ENCODE measurements at regions not wholly inside any gene's neighbourhood (a gene's known extent, or its start where the extent isn't known, plus 50 kb on each side); places are given as distances from the start of the nearest gene placed in this dataset.

DNA sequence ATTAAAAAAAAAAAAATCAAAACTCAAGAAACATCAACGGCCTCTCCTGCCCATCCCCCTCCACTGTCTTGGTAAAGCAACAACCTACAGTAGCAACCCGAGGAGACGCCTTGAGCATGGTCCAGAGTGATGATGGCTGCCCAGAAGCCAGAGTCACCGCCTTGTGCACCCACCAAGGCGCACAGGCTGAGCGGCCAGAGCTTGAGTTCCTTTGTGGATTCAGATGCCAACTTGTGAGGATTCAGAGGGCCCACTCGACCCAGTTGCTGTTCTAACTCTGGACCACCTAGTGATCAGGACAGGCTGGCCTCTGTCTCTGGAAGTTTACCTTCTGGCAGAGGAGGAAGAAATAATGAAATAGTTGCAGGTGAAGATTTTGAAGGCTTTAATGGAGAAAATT is 105.0 kb downstream of the PDCL3 start:
- H3K9ac ChIP-seq (ENCODE audit: insufficient read depth in 1 of 2, low read length in 2 of 2) = no peak overlapping the region
- no peaks in the 10 kb centered on the region for H3K27me3 ChIP-seq (ENCODE audit: control insufficient read depth in 3 of 3, insufficient read depth in 3 of 3, low read length in 2 of 3)
- ATAC-seq (ENCODE audit: insufficient read depth, low FRiP score) (no peak), DNase-seq (no peak)
- H3K4me1 ChIP-seq (ENCODE audit: control insufficient read depth in 5 of 5, insufficient read depth in 5 of 5, low read length in 5 of 5) = no peaks in the 10 kb centered on the region
- 90 to 92% methylated on average over 7 of the region's 7 CpGs for WGBS, 2 donors
- H3K27ac ChIP-seq (ENCODE audit: low read depth in 1 of 2, low read length in 1 of 2) = no peak overlapping the region
- H3K4me3 ChIP-seq = no peak overlapping the region
- TF ChIP-seq, protein P1, sequence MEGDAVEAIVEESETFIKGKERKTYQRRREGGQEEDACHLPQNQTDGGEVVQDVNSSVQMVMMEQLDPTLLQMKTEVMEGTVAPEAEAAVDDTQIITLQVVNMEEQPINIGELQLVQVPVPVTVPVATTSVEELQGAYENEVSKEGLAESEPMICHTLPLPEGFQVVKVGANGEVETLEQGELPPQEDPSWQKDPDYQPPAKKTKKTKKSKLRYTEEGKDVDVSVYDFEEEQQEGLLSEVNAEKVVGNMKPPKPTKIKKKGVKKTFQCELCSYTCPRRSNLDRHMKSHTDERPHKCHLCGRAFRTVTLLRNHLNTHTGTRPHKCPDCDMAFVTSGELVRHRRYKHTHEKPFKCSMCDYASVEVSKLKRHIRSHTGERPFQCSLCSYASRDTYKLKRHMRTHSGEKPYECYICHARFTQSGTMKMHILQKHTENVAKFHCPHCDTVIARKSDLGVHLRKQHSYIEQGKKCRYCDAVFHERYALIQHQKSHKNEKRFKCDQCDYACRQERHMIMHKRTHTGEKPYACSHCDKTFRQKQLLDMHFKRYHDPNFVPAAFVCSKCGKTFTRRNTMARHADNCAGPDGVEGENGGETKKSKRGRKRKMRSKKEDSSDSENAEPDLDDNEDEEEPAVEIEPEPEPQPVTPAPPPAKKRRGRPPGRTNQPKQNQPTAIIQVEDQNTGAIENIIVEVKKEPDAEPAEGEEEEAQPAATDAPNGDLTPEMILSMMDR (IDR thresholded peaks at IDR 0.05; ENCODE audit: control extremely low read depth, extremely low read depth) = no peak
- H3K36me3 ChIP-seq (ENCODE audit: control insufficient read depth in 4 of 4, insufficient read depth in 4 of 4, low read length in 4 of 4) = no peaks in the 10 kb centered on the region
- peaks cover 0 to 2% (median 0%) of the 10 kb centered on the region in 4 donors for H3K9me3 ChIP-seq (ENCODE audit: control insufficient read depth in 4 of 4, insufficient read depth in 3 of 4, low read length in 3 of 4)

DNA sequence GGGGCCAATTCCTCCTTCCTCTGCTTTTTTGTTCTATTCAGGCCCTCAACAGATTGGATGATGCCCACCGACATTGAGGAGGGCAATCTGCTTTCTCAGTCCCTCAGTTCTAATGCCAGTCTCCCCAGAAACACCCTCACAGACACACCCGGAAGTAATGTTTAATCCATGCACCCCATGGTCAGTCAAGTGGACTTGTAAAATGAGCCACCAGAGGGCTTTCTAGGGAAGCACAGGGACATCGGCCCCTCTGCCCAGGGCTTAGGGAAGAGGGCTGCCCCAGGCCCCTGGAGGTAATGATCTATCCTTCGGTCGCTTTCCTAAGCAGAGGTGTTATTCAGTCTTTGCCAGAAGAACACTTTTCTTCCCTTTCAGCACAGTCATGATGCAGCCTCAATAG is 107.4 kb downstream of the PDCL3 start:
- H3K4me1 ChIP-seq (ENCODE audit: control insufficient read depth in 5 of 5, insufficient read depth in 5 of 5, low read length in 5 of 5) = no peaks in the 10 kb centered on the region
- no peaks in the 10 kb centered on the region for H3K27me3 ChIP-seq (ENCODE audit: control insufficient read depth in 3 of 3, insufficient read depth in 3 of 3, low read length in 2 of 3)
- no peaks in the 10 kb centered on the region for H3K36me3 ChIP-seq (ENCODE audit: control insufficient read depth in 4 of 4, insufficient read depth in 4 of 4, low read length in 4 of 4)
- TF ChIP-seq, protein P1 (IDR thresholded peaks at IDR 0.05; ENCODE audit: control extremely low read depth, extremely low read depth) = no peak
- DNase-seq (no peak), ATAC-seq (ENCODE audit: insufficient read depth, low FRiP score) (no peak)
- H3K9ac ChIP-seq (ENCODE audit: insufficient read depth in 1 of 2, low read length in 2 of 2) = no peak overlapping the region
- no peak overlapping the region for H3K27ac ChIP-seq (ENCODE audit: low read depth in 1 of 2, low read length in 1 of 2)
- no peaks in the 10 kb centered on the region for H3K9me3 ChIP-seq (ENCODE audit: control insufficient read depth in 4 of 4, insufficient read depth in 3 of 4, low read length in 3 of 4)
- 88 to 93% methylated on average over 5 of the region's 5 CpGs for WGBS, 2 donors
- no peak overlapping the region for H3K4me3 ChIP-seq

DNA sequence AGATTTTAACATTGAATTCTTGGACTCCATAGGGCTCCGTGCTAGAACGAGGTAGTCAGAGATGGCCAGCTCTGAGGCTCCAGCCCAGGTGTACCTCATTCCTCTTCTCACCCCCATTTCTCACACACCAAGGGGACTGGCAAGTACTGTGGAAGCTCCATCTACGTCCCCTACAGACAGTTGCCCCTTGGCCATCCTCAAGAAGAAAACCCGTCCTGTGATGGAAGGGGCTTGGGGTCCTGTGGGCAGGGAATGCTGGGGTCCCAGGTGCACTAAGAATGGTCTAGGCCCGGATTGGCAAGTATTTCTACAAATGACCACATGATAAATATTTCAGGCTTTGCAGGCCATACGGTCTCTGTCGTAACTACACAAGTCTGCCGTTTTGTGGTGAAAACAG is 110.3 kb downstream of the PDCL3 start:
- TF ChIP-seq, protein P1 (IDR thresholded peaks at IDR 0.05; ENCODE audit: control extremely low read depth, extremely low read depth) = no peak
- H3K9ac ChIP-seq (ENCODE audit: insufficient read depth in 1 of 2, low read length in 2 of 2) = no peak overlapping the region

More for the DNA sequence above, 110.3 kb downstream of the PDCL3 start:
- 92 to 93% methylated on average over 8 of the region's 8 CpGs for WGBS, 2 donors
- ATAC-seq (ENCODE audit: insufficient read depth, low FRiP score) = no peak
- DNase-seq = peak in 1 of 3 donors; percentile 8
- Histone ChIP-seq H3K4me3 (no peak overlapping the region), H3K27ac (ENCODE audit: low read depth in 1 of 2, low read length in 1 of 2) (no peak overlapping the region), H3K27me3 (ENCODE audit: control insufficient read depth in 3 of 3, insufficient read depth in 3 of 3, low read length in 2 of 3) (no peaks in the 10 kb centered on the region), H3K36me3 (ENCODE audit: control insufficient read depth in 4 of 4, insufficient read depth in 4 of 4, low read length in 4 of 4) (no peaks in the 10 kb centered on the region), H3K9me3 (ENCODE audit: control insufficient read depth in 4 of 4, insufficient read depth in 3 of 4, low read length in 3 of 4) (no peaks in the 10 kb centered on the region), H3K4me1 (ENCODE audit: control insufficient read depth in 5 of 5, insufficient read depth in 5 of 5, low read length in 5 of 5) (no peaks in the 10 kb centered on the region)

All from lung (tissue), 11 donors.